ENCODE measurements at regions not wholly inside any gene's neighbourhood (a gene's known extent, or its start where the extent isn't known, plus 50 kb on each side); places are given as distances from the start of the nearest gene placed in this dataset.

DNA sequence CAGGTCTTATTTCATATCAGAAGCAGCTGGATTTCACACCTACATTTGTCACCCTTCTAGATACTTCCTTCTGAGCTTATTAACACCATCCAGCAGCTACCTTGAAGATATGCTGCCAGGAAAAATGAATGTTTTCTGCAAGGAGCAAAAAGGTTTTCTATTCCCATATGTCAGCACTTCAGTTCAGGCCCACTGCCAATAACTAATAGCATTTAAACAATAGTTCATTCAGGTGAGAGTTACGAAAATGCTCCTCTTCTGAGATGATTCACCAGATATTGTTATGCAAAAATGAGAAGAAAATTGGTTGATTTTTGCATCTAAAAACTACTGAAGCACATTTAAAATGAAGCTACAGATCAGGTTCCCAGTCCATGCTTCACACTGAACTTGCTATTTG lies 56.4 kb upstream of the ISL1 start:
- in situ Hi-C loops (cut with HindIII; ENCODE audit: low pct_unique_long_range_greater_than_20kb, low sequenced_read_pairs): no loop called here
- DNase-seq (ENCODE audit: low read depth, low spot score): no peak

Small RNA genes in the stretch of these regions (small RNA-seq; reads per million reads assigned to genes)
- gene AC022441.3 (0 reads per million in 2 experiments), gene RNU6-1296P (0 reads per million in 2 experiments), gene RNU6-480P (0 reads per million in 2 experiments)

Data from SK-MEL-5 (cell line).